Activated CD8-positive, alpha-beta memory T cell treated with anti-CD3 and anti-CD28 coated beads, Interleukin-2, amount 50 U/mL, for 1 hour (primary cell): ENCODE measurements at regions not wholly inside any gene's neighbourhood (a gene's known extent, or its start where the extent isn't known, plus 50 kb on each side); places are given as distances from the start of the nearest gene placed in this dataset.
"Not testable (repeated sequence)": the region's sequence is repeated elsewhere in the genome, so short reads cannot be mapped to it uniquely, and the experiment has no call there.

ENCODE experiments used
- DNase-seq: peaks from one replicate; pipeline ENCODE4 v3.0.0-alpha.2; 2020; ENCODE audit errors: extremely low read depth

DNA sequence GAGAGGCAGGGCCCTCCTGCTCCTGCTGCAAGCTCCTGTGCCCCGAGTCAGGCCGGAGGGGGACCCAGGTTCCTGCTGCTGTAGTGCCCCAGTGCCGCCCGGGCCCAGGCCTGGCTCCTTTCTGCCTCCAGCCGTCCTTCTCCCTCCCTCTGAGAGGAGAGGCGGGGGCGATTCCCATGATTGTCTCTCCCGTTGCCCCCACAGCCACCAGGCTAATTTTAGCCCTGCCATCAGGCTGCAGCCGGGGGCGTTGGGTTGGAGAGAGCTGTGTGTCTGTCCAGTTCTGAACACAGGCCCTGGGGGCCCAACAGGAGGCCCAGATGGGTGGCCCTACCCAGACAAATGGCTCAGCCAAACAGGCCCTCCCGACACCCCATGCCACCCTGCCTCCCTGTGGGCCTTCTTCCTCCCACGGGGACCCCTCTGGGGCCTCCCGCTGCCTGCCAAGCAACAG, 214.8 kb downstream of the TBC1D2B start:
- DNase-seq, result no peak

DNA sequence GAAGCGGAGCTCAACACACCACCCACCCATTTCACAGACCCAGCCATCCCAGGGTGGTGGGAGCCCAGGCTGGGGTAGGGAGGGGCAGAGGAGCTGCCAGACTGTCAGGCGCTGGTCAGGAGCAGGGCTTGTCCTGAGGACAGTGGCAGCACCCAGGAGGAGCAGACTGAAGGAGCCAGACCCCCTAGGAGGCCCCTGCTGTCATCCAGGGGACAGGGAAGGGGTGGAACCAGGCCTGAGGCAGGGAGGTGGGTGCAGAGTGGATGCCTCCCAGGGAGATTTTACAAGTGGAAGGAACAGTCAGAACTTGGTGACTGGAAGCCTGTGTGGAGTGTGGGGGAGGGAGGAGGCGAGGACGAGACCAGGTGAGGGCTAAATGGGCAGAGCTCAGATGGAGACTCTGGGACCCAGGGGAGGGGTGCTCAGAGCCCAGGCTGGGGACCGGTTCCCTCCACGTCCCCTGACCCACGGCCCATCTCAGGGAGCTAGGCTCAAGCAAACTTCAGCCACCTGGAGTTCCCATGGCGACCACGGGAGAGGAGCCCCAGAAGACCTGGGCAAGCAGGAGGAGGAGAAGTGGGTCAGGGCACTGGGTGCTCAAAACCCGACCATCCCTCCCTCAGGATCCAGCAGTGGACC, 215.4 kb downstream of the TBC1D2B start:
- not testable (repeated sequence) for DNase-seq

DNA sequence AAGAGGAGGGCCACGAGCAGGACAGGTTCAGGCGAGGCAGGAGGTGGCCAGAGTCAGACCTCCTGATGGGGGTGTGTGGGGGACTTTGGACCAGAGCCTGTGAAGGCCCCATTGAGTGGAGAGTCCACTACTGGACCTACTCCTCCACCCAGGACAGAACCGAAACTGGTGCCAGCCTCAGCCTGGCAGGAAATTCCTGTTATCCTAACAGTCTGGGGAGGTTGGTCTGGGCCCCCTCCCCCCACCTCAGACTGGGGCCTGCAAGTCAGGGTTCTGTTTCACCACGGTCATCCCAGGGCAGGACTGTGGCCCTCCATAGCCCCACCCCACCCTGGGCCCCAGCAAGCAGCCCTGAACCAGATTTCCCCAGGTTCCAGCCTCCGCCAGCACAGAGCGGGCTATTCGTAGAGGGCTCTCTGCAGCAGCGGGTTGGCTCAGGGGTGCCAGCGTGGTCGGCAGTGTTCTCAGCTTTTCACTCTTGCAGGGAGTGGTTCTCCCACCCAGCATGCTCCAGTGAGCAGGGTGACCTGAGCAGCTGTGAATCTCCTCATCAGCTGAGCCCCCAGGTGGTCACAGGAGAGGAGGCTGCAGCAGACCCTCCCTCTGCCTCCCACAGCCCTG, 217.3 kb downstream of the TBC1D2B start:
- DNase-seq, result no peak

DNA sequence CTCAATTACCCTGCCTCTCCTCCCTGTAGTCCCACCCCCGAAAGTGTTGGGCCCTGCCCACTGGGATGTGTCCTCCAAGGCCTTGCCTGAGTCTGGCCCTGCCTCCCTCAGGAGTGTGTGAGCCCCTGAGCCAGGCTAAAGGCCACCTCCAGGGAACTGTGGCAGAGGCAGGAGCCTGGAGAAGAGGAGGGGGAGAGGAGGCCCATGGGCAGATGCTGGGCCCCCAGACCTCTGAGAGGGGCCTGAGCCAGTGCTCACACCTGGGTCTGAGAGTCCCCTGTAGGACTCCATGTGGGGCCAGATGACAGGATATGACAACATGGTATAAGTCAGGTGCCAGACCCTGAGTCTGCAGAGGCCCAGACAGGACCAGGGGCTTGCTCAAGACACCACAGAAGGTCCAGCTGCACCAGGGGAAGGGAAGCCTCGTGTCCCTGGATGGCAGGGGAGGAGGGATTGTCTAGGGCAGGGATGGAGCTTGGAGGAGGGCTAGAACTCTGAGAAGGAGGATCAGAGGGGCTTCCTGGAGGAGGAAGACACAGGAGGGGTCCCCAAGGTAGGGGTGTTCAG, 217.9 kb downstream of the TBC1D2B start:
- DNase-seq, result no peak

DNA sequence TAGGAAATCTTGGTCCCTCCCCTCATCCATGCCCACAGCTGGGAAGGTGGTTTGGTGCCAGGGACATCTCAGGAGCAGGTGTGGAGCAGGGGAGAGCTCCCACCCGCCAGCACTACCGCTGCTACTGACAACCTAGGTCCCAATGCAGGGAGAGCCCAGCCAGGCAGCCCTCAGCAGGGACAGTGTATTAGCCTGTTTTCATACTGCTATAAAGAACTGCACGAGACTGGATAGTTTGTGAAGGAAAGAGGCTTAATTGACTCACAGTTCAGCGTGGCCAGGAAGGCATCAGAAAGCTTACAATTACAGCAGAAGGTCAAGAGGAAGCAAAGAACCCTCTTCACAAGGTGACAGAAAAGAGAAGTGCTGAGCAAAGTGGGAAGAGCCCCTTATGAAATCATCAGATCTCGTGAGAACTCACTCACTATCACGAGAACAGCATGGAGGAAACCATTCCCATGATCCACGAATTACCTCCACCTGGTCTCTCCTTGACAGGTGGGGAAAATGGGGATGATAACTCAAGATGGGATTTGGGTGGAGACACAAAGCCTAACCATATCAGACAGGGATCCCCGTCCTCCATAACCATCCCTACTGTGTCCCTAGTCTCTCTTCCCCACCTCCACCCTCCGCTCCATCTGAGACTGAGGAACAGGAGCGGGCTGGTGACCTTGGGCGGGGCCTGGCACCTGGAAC, 218.6 kb downstream of the TBC1D2B start:
- no peak for DNase-seq

DNA sequence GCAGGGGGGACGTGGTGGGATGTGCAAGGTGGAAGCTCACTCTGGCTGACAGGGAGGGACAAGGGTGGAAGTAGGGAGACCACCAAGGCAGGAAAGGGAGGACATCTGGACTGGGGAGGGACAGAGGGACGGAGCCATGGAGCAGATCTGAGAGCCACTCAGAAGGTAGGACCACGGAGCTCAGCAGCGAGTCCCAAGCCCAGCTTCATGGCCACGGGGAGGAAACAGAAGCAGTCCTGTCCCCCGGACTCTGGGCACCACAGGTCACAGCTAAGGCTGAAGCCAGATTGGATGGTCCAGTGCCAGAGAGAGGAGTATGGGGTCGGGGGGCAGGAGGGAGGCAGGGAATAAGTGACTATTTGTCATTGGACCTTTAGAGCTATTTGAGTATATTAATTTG, 220.1 kb downstream of the TBC1D2B start:
- DNase-seq, result no peak

DNA sequence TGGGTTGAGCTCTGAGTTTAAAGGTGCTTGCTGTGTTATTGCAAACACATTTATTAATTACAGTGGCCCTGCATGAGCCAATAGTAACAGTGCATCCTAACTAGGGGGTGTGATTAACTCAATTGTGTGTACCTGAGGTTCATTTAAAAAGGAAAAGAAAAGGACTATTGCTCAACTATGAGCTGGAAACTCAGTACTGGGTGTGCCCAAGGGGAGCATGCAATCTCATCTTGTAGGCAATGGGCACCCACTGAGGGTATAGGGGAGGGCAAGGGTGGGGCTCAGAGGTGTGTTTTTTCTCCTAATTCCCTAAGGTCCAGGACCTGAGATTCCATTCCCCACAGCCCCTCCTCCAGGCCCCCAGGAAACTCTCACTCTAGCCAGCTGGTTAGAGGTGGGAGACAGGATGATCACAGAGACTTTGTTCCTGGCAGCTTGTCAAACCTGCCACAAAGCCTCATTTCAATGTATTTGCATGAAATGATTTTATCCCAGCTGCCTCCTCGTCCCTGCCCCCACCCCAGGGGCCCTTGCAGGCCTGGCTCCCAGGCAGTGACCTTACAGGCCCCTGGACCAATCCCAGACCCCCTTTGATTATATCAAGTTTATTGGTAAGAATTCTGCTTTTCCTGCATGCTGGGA, 220.7 kb downstream of the TBC1D2B start:
- no peak for DNase-seq

DNA sequence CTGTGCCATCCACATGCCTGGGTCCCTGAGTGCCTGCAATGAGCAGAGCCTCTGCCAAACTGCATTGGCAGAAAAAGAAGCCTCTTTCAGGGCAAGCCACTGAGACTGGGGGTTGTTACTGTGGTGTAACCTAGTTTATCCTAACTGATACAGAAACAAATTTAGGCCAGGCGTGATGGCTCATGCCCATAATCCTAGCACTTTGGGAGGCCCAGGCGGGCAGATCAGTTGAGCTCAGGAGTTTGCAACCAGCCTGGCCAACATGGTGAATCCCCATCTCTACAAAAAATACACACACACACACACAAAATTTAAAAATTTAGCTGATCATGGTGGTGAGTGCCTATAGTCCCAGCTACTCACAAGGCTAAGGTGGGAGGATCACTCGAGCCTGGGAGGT, 221.6 kb downstream of the TBC1D2B start:
- no peak for DNase-seq

DNA sequence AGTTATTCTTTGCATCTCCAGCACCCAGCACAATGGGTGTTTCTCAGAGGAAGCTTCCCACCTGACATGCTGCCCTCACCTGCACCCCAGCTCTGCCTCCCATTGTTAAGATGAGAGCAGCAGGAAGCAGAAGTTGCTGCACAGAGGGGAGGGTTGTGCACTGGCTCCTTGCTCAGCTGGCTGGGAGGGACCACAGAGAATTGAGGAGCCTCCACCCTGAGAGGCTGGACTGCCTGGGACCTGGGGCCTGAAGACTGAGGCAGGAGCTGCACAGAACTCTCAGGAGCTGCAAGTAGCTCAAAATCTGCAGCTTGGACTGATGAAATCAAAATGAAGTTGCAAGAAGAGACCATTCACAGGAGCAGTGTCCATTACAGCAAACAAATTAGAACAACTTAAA, 222.3 kb upstream of the LINGO1 start:
- no peak for DNase-seq

DNA sequence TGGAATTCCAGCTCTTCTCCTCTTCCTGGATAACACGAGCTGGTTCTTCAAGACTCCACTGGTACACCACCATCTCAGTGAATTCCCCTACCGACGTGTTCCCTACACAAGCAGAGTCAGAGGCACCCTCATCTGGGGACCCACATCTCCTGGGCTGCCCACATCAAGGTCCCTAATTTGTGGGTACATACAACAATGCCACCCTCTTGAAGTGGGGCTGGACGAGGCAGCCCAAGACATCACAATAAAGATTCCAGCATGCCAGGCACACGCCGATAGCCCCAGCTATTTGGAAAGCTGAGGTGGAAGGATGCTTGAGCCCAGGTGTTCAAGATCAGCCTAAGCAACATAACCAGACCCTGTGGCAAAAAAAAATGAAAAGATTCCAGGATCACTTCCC, 221.2 kb upstream of the LINGO1 start:
- no peak for DNase-seq

DNA sequence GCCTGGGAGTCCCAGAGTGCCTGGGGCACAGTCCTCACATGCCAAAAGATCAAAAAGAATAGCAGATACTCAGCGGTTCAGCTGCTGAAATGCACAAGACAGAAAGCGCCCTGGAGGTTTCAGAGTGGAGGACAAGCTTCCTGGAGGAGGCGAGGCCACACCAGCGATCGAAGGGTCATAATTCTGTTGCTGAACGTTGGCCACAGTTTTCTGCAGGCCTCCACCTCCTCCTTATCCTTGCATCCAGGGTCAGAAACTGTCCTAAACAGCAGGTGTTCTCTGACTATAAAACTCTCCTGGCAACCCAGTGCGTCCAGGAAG, 220.3 kb upstream of the LINGO1 start:
- no peak for DNase-seq

DNA sequence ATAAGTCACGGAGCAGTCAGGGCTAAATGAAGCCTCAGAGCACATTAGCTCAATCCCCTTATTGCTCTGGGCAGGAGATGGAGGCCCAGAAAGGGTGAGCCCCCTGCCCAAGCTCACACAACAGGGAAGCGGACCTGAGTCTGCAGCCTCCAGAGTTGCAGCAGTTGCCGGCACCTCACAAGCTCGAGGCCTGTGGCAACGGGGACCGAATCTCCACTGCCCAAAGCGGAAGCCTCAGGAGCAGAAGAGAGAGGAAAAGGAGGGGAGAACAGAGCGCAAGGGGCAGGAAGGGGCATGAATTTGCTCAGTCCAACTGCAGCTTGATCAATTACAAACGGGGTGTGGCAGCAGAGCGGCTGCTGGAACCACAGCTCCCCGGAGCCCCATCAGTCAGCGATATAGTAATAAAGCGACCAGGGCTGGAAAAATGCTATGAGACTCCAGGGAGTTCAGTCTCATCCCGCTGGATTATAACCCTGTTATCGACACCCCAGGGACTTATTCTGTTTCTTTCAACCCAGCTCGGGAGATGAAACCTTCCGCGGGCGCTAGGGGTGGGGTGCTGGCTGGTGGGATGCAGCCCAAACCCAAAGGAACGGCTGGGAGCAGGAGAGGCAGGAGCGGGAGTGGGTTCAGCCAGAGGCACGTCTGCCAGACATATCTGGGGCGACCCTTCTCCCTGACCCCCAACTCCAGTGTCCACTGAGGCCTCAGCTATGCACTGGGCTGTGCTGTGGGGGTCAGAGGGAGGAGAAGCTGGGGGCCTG, 219.7 kb upstream of the LINGO1 start:
- DNase-seq, result no peak

DNA sequence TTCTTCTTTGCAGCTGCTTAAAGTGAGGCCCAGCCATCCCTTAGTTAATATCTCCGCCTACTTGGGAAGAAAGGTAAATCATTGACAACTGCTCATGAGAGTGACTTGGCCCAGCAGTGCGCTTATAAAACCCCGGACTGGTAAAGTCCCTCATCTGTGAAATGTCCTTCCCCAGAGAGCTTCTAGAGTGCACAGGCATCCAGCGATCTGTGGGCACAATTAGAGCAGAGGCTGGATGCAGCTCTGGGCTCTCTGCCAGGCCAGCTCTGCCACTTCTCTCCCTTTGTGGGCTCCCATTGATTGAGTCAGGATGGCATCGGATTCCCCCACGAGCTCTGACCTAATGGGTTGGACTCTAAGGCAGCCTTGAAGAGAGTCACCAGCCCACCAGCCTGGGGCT, 219.0 kb upstream of the LINGO1 start:
- no peak for DNase-seq

DNA sequence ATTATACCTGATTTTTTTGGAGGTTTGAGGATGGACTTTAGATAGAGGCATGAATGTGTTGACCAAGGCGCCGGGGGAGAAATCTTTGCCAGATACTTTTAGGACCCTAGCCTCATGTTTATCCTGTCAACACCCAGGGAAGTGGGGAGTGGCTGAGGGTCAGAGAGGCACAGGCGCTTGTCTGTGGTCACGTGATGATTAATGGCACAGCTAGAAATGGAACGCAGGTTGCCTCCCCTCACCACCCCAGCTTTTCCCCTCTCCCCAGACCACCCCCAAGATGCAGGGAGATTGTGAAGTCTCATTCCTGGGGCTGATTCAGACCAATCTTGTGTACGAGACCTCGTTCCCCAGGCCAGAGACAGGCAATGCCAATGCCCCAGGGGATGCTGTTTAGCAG, 218.4 kb upstream of the LINGO1 start:
- DNase-seq, result no peak

DNA sequence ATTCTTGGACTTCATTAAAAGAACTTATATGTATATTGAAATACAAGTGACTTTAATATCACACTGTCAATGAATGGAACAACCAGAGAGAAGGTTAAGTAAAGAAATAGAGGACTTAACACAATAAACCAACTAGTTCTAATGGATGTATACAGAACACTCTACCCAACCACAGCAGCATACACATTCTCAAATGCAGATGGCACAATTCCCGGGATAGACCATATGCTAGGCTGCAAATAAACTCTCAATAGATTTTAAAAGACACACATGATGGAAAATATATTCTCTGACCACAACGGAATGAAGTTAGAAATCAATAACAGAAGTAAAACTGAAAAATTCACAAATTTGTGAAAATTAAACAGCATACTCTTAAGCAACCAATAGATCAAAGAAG, 214.3 kb upstream of the LINGO1 start:
- no peak for DNase-seq

DNA sequence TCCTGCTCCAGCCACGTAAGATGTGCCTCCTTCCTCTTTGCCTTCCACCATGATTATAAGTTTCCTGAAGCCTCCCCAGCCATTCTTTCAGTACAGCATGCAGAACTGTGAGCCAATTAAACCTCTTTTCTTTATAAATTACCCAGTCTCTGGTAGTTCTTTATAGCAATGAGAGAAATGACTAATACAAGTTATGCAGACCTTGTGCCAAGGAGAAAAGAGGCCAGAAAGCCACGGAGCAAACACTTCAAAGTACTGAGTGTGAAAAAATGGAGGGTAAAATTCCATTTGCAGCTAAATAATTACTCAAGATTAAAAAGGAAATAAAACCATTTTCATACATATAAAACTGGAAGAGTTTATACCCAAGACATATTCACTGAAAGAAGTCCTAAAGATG, 213.6 kb upstream of the LINGO1 start:
- DNase-seq, result no peak

DNA sequence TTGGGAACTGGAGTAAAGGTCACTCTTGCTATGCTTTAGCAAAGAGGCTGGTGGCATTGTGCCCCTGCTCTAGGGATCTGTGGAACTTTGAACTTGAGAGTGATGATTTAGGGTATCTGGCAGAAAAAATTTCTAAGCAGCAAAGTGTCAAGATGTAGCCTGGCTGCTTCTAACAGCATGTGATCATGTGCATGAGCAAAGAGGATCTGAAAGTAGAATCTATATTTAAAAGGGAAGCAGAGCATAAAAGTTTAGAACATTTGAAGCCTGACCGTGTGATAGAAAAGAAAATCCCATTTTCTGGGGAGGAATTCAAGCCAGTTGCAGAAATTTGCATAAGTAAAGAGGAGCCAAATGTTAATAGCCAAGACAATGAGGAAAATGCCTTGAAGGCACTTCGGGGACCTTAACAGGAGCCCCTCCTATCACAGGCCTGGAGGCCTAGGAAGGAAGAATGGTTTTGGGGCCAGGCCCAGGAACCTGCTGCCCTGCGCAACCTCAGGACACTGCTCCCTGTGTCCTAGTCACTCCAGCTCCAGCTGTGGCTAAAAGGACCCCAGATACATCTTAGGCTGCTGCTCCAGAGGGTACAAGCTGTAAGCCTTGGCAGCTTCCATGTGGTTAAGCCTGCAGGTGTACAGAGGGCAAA, 212.2 kb upstream of the LINGO1 start:
- DNase-seq, result no peak

DNA sequence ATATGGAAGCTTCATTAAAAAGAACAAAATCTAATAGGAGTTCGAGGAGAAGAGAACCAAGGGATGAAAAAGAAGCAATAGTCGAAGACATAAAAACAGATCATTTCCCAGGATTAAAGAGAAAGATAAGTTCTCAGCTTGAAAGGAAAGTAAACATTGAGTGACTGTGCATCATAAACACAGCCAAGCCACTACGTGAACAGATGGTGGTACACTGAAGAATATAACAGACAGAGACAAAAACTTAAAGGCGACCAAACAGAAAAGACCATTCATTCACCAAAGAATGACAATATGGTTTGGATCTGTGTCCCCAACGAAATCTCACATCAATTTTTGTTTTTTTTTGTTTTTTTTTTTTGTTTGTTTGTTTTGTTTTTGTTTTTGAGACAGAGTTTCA, 210.8 kb upstream of the LINGO1 start:
- no peak for DNase-seq

DNA sequence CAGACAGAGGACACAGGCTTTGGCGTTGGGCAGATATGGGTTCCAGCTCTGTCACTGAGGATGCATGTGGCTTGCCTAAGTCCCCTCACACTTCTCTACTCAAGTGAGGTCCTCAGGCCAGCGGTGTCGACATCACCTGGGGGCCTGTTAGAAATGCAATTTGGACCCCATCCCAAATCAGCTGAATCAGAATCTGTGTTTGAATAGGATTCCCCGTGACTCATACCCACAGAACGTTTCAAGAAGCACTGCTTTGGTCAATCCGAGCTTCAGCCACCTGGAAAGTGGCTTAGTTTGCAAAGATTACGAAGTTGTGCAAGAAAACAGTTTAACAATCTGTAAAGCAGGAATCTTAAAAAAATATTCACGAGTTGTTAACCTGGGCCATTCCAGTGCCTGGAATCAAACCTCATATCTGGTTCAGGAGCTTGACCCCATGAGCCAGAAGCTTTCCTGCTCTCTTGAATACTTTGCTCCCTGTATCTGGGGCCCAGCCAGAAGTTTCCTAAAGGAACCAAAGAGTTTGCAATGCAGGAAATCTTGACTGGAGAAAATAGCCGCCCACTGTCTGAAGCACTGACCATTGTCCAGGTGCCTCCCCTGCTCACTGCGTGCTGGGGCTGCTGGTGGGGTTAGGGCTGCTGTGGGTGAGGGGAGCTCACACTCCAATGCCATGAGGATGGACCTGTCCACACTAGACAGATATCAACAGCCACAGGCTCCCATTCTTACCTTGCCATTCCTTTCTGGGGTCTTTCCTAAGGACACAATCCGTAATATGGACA, 208.5 kb upstream of the LINGO1 start:
- DNase-seq, result no peak
